ENCODE measurements at regions not wholly inside any gene's neighbourhood (a gene's known extent, or its start where the extent isn't known, plus 50 kb on each side); places are given as distances from the start of the nearest gene placed in this dataset.

DNA sequence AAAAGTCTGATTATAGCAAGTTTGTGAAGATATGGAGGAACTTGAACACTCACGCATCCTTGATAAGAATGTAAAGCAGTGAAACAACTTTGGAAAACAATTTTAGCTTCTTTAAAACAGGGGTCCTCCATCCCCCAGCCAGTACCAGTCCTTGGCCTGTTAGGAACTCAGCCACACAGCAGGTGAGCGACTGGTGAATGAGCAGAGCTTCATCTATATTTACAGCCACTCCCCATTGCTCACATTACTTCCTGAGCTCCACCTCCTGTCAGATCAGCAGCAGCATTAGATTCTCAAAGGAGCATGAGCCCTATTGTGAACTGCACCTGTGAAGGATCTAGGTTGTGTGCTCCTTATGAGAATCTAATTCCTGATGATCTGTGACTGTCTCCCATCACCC, 530.3 kb upstream of the PRKX start:
- CTCF ChIA-PET: interaction anchor here (1.5 kb wide), 1 partner anchor 14 kb away, joined by 3 read pairs; no protein-coding TSS in a partner anchor
- Mint-ChIP-seq H3K27me3 (peaks cover 0 to 5% of the 10 kb centered on the region in 2 donors), H3K4me1 (peaks cover 0 to 2% (median 0%) of the 10 kb centered on the region in 3 donors), H3K4me3 (no peak overlapping the region), H3K27ac (no peak overlapping the region), H3K9me3 (peaks cover 0 to 21% (median 20%) of the 10 kb centered on the region in 5 donors), H3K36me3 (no peaks in the 10 kb centered on the region)
- Histone ChIP-seq H3K27ac (ENCODE audit: low read depth, low read length) (no peak overlapping the region), H3K9me3 (ENCODE audit: low read length) (no peaks in the 10 kb centered on the region), H3K4me3 (ENCODE audit: low read length) (no peak overlapping the region), H3K4me1 (ENCODE audit: insufficient read depth, low read length) (peaks cover 5% of the 10 kb centered on the region), H3K27me3 (ENCODE audit: insufficient read depth, low read length, poor library complexity, severe bottlenecking) (no peaks in the 10 kb centered on the region), H3K36me3 (ENCODE audit: insufficient read depth, low read length) (no peaks in the 10 kb centered on the region)
- no peak for DNase-seq
- POLR2A ChIA-PET: no interaction called here

DNA sequence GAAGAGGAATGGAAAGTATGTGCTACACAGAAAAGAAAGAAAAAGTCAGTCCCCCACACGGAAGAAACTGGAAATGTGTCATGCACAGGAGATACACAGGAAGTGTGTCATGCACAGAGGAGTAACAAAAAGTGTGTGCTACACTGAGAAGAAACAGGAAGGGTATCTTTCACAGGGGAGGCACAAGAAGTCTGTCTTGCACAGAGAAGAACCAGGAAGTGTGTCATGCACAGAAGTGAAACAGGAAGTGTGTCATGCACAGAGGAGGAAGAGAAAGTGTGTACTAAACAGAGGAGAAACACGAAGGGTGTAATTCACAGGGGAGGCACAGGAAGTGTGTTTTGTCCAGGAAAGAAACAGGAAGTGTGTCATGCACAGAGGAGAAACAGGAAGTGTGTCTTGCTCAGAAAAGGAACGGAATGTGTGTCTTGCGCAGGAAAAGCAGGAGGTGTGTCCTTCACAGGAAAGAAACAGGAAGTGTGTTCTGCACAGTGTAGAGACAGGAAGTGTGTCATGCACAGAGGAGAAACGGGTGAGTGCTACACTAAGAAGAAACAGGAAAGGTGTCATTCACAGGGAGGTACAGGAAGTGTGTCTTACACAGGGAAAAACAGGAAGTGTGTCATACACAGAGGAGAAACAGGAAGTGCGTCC, 527.2 kb upstream of the PRKX start:
- Histone ChIP-seq H3K9me3 (ENCODE audit: low read length) (no peaks in the 10 kb centered on the region), H3K27ac (ENCODE audit: low read depth, low read length) (no peak overlapping the region), H3K27me3 (ENCODE audit: insufficient read depth, low read length, poor library complexity, severe bottlenecking) (no peaks in the 10 kb centered on the region), H3K4me1 (ENCODE audit: insufficient read depth, low read length) (peaks cover 5% of the 10 kb centered on the region), H3K36me3 (ENCODE audit: insufficient read depth, low read length) (no peaks in the 10 kb centered on the region), H3K4me3 (ENCODE audit: low read length) (peak overlapping the region; percentile 14)
- H3K36me3 Mint-ChIP-seq: no peaks in the 10 kb centered on the region
- CTCF ChIA-PET: no interaction called here
- peaks cover 0 to 2% of the 10 kb centered on the region in 2 donors for H3K27me3 Mint-ChIP-seq
- H3K4me3 Mint-ChIP-seq: no peak overlapping the region
- H3K9me3 Mint-ChIP-seq: peaks cover 0 to 19% (median 12%) of the 10 kb centered on the region in 5 donors
- POLR2A ChIA-PET: no interaction called here
- DNase-seq: peak in 2 of 5 donors; percentile 47 to 64
- H3K27ac Mint-ChIP-seq: no peak overlapping the region
- H3K4me1 Mint-ChIP-seq: peaks cover 0 to 2% (median 0%) of the 10 kb centered on the region in 3 donors

DNA sequence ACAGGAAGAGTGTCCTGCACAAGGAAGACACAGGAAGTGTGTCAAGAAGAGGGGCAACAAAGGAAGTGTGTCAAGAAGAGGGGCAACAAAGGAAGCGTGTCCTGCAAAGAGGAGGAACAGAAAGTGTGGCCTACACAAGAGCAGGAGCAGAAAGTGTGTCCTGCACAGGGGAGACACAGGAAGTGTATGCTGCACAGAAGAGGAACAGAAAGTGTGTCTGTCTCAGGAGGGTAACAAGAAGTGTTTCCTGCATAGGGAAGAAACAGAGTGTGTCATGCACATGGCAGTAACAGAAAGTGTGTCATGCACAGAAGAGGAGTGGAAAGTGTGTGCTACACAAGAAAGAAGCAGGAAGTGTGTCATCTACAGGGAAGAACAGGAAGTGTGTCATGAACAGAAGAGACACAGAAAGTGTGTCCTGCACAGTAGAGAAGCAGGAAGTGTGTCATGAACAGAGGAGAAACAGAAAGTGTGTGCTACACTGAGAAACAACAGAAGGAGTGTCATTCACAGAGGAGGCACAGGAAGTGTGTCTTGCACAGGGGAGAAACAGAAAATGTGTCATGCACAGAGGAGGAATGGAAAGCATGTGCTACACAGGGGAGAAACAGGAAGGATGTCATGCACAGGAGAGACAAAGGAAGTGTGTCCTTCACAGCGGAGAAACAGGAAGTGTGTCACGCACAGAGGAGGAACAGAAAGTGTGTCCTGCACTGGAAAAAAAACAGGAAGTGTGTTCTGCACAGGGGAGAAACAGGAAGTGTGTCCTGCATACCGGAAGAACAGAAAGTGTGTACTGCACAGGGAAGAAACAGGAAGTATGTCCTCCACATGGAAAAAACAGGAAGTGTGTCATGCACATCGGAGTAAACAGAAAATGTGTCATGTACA, 526.4 kb upstream of the PRKX start:
- Histone ChIP-seq H3K36me3 (ENCODE audit: insufficient read depth, low read length) (no peaks in the 10 kb centered on the region), H3K4me3 (ENCODE audit: low read length) (peak overlapping the region; percentile 14), H3K27ac (ENCODE audit: low read depth, low read length) (no peak overlapping the region), H3K4me1 (ENCODE audit: insufficient read depth, low read length) (peaks cover 5% of the 10 kb centered on the region), H3K9me3 (ENCODE audit: low read length) (no peaks in the 10 kb centered on the region), H3K27me3 (ENCODE audit: insufficient read depth, low read length, poor library complexity, severe bottlenecking) (no peaks in the 10 kb centered on the region)
- peaks cover 0 to 2% (median 0%) of the 10 kb centered on the region in 3 donors for H3K4me1 Mint-ChIP-seq
- DNase-seq: peak in 1 of 5 donors; percentile 7
- no peak overlapping the region for H3K4me3 Mint-ChIP-seq
- peaks cover 0 to 20% (median 13%) of the 10 kb centered on the region in 5 donors for H3K9me3 Mint-ChIP-seq
- ChIA-PET POLR2A (no interaction called here), CTCF (no interaction called here)
- H3K27ac Mint-ChIP-seq: no peak overlapping the region
- H3K36me3 Mint-ChIP-seq: no peaks in the 10 kb centered on the region
- peaks cover 0 to 2% of the 10 kb centered on the region in 2 donors for H3K27me3 Mint-ChIP-seq

DNA sequence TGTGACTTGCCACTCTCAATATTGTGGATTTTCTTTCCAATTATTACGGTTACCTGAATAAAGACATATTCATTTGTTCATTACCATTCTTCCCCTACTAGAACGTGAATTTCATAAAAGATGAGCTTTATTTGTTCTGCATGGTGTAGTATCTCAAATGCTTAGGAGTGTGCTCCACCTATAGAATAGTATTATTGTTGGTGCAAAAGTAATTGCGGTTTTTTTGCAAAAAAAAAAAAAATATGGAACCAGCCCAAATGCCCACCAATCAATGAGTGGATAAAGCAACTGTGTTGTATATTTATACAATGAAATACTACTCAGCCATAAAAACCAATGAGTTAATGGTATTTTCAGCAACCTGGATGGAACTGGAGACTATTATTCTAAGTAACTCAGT, 525.5 kb upstream of the PRKX start:
- ChIA-PET POLR2A (no interaction called here), CTCF (no interaction called here)
- DNase-seq: no peak
- H3K4me1 Mint-ChIP-seq: peaks cover 0 to 2% (median 0%) of the 10 kb centered on the region in 3 donors
- H3K9me3 Mint-ChIP-seq: peaks cover 0 to 19% (median 14%) of the 10 kb centered on the region in 5 donors
- H3K4me3 ChIP-seq (ENCODE audit: low read length): no peak overlapping the region
- H3K27me3 Mint-ChIP-seq: no peaks in the 10 kb centered on the region
- H3K4me3 Mint-ChIP-seq: no peak overlapping the region
- H3K9me3 ChIP-seq (ENCODE audit: low read length): no peaks in the 10 kb centered on the region
- no peaks in the 10 kb centered on the region for H3K36me3 ChIP-seq (ENCODE audit: insufficient read depth, low read length)
- H3K27ac ChIP-seq (ENCODE audit: low read depth, low read length): no peak overlapping the region
- no peaks in the 10 kb centered on the region for H3K36me3 Mint-ChIP-seq
- H3K4me1 ChIP-seq (ENCODE audit: insufficient read depth, low read length): peaks cover 5% of the 10 kb centered on the region
- H3K27me3 ChIP-seq (ENCODE audit: insufficient read depth, low read length, poor library complexity, severe bottlenecking): no peaks in the 10 kb centered on the region
- no peak overlapping the region for H3K27ac Mint-ChIP-seq

DNA sequence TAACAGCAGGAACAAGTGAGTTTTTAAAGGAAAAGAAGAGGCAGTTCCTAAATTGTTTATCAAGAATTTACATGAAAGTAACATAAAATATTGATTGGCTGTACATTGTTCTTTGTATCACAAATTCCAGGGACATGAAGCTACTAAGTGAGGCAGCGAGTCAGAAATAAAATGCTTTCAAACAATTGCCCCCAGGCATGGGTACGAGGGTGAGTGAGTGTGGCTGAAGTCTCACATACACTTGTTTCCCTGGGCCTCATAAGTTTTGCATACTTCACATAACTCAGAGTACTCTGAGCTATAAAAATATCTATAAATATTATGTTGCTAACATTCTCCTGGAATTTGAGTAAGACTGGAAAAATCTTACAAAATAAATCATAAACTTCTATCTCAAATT, 511.6 kb upstream of the PRKX start:
- CTCF ChIA-PET: no interaction called here
- Mint-ChIP-seq H3K9me3 (peaks cover under 1 to 7% (median 3%) of the 10 kb centered on the region in 5 donors), H3K36me3 (no peaks in the 10 kb centered on the region), H3K27me3 (peaks cover 0 to 1% of the 10 kb centered on the region in 2 donors), H3K27ac (no peak overlapping the region), H3K4me1 (no peaks in the 10 kb centered on the region), H3K4me3 (no peak overlapping the region)
- no peaks in the 10 kb centered on the region for H3K36me3 ChIP-seq (ENCODE audit: insufficient read depth, low read length)
- no peaks in the 10 kb centered on the region for H3K9me3 ChIP-seq (ENCODE audit: low read length)
- H3K27ac ChIP-seq (ENCODE audit: low read depth, low read length): no peak overlapping the region
- H3K4me1 ChIP-seq (ENCODE audit: insufficient read depth, low read length): no peaks in the 10 kb centered on the region
- no peaks in the 10 kb centered on the region for H3K27me3 ChIP-seq (ENCODE audit: insufficient read depth, low read length, poor library complexity, severe bottlenecking)
- DNase-seq: no peak
- POLR2A ChIA-PET: no interaction called here
- no peak overlapping the region for H3K4me3 ChIP-seq (ENCODE audit: low read length)

DNA sequence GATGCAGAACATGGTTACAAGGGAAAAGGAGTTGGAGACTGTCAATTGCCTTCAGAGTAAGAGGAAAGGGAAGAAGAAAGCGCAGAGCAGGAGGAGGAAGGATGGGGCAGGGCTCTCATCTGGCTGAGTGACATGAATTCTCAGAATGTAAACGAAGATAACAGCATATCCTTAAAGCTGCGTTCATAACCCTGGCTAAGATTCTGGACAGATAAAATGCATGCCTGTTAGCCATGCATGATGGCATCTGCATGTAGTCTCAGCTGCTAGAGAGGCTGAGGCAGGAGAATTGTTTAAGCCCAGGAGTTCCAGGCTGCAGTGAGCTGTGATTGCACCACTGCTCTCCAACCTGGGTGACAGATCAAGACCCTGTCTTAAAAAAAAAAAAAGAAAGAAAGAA, 493.5 kb upstream of the PRKX start:
- no peaks in the 10 kb centered on the region for H3K4me1 ChIP-seq (ENCODE audit: insufficient read depth, low read length)
- Mint-ChIP-seq H3K27ac (no peak overlapping the region), H3K36me3 (peaks cover 0 to 1% (median 0%) of the 10 kb centered on the region in 3 donors), H3K4me3 (no peak overlapping the region), H3K4me1 (no peaks in the 10 kb centered on the region), H3K27me3 (peaks cover 0 to 3% of the 10 kb centered on the region in 2 donors), H3K9me3 (peaks cover 0 to 11% (median 2%) of the 10 kb centered on the region in 5 donors)
- ChIA-PET POLR2A (no interaction called here), CTCF (no interaction called here)
- H3K36me3 ChIP-seq (ENCODE audit: insufficient read depth, low read length): no peaks in the 10 kb centered on the region
- no peaks in the 10 kb centered on the region for H3K9me3 ChIP-seq (ENCODE audit: low read length)
- H3K27me3 ChIP-seq (ENCODE audit: insufficient read depth, low read length, poor library complexity, severe bottlenecking): no peaks in the 10 kb centered on the region
- no peak for DNase-seq
- H3K27ac ChIP-seq (ENCODE audit: low read depth, low read length): no peak overlapping the region
- no peak overlapping the region for H3K4me3 ChIP-seq (ENCODE audit: low read length)

DNA sequence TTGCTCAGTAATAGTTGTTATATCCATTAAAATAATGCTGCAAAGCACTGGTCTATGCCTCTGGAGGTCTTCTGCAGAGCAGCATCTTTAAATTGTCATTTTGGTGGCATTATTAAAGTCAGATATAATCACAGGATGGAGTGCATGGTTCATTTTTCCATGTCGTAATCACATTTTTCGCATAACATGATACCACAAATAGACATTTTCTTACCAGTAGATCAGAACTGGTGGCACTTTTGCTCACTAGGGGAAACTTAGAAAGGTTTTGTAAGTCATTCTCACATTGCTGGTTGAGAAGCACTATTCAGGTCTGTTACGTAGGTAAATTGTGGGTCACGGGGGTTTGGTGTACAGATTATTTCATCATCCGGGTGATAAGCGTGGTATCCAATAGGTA, 484.5 kb upstream of the PRKX start:
- Histone ChIP-seq H3K27me3 (ENCODE audit: insufficient read depth, low read length, poor library complexity, severe bottlenecking) (no peaks in the 10 kb centered on the region), H3K27ac (ENCODE audit: low read depth, low read length) (no peak overlapping the region), H3K4me1 (ENCODE audit: insufficient read depth, low read length) (no peaks in the 10 kb centered on the region), H3K4me3 (ENCODE audit: low read length) (no peak overlapping the region), H3K9me3 (ENCODE audit: low read length) (no peaks in the 10 kb centered on the region), H3K36me3 (ENCODE audit: insufficient read depth, low read length) (no peaks in the 10 kb centered on the region)
- Mint-ChIP-seq H3K9me3 (peaks cover 0 to 17% (median 5%) of the 10 kb centered on the region in 5 donors), H3K4me3 (no peak overlapping the region), H3K27ac (no peak overlapping the region), H3K27me3 (no peaks in the 10 kb centered on the region), H3K4me1 (no peaks in the 10 kb centered on the region), H3K36me3 (no peaks in the 10 kb centered on the region)
- POLR2A ChIA-PET: no interaction called here
- CTCF ChIA-PET: no interaction called here
- no peak for DNase-seq

DNA sequence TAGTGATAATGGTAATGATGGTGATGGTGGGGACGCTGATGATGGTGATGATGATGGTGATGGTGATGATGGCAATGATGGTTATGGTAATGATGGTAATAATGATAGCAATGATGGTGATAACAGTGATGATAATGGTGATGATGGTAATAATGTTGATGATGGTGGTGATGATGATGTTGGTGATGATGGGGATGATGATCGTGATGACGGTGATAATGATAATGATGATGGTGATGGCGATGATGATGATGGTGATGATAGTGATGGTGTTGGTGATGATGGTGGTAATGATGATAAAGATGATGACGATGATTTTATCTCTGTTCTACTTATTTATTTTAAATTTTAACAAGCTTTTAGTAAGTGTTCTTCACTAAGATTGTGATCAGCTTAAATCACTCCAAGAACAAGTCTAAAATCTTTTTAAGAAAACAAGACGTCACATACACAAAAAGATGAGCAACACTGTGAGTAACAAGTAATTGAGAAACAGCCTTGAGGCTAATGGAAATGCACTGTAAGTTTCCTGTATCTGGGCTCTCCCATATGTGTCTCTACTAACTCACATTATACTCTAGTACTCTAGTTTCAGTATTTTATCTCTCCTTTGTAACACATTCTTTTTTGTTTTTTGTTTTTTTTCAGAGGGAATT, 480.2 kb upstream of the PRKX start:
- H3K4me3 Mint-ChIP-seq: no peak overlapping the region
- ChIA-PET CTCF (no interaction called here), POLR2A (no interaction called here)
- H3K27ac Mint-ChIP-seq: no peak overlapping the region
- H3K27me3 ChIP-seq (ENCODE audit: insufficient read depth, low read length, poor library complexity, severe bottlenecking): no peaks in the 10 kb centered on the region
- no peaks in the 10 kb centered on the region for H3K4me1 ChIP-seq (ENCODE audit: insufficient read depth, low read length)
- no peaks in the 10 kb centered on the region for H3K9me3 ChIP-seq (ENCODE audit: low read length)
- peaks cover 0 to 14% (median 10%) of the 10 kb centered on the region in 5 donors for H3K9me3 Mint-ChIP-seq
- no peaks in the 10 kb centered on the region for H3K27me3 Mint-ChIP-seq
- H3K36me3 ChIP-seq (ENCODE audit: insufficient read depth, low read length): no peaks in the 10 kb centered on the region
- no peak overlapping the region for H3K4me3 ChIP-seq (ENCODE audit: low read length)
- no peak for DNase-seq
- no peaks in the 10 kb centered on the region for H3K36me3 Mint-ChIP-seq
- H3K4me1 Mint-ChIP-seq: no peaks in the 10 kb centered on the region
- no peak overlapping the region for H3K27ac ChIP-seq (ENCODE audit: low read depth, low read length)

All from CD8-positive, alpha-beta memory T cell (primary cell).